AG08395 (cell line): ENCODE measurements at regions not wholly inside any gene's neighbourhood (a gene's known extent, or its start where the extent isn't known, plus 50 kb on each side); places are given as distances from the start of the nearest gene placed in this dataset.
"Not testable (repeated sequence)": the region's sequence is repeated elsewhere in the genome, so short reads cannot be mapped to it uniquely, and the experiment has no call there.

ENCODE experiments used
- DNase-seq: peaks from one replicate; pipeline ENCODE4 v3.0.0; 2012; ENCODE audit warnings: mixed read lengths, low spot score

DNA sequence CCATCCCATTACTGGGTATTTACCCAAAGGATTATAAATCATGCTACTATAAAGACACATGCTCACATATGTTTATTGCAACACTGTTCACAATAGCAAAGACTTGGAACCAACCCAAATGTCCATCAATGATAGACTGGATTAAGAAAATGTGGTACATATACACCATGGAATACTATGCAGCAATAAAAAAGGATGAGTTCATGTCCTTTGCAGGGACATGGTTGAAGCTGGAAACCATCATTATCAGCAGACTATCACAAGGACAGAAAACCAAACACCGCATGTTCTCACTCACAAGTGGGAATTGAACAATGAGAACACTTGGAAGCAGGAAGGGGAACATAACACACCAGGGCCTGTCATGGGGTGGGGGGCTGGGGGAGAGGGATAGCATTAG, 249.6 kb upstream of the RASGRP1 start:
- DNase-seq: not testable (repeated sequence)

DNA sequence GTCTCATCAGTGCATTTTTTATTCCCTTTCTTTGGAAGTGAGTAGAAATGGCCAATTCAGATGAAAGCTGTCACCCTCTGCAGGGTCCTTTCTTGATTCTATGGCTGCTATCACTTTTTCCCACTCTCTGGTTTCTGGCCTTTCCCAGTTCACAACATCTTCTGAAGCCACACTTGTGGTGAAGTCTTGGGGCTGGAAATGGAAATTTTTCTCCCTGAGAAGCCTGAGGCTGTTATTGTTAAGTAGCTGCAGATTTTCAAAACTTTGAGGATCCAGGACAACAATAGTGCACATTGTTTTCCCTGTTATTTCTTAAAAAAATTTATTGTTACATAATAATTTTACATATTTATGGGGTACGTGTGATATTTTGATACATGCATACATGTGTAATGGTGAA, 250.3 kb upstream of the RASGRP1 start:
- no peak for DNase-seq

DNA sequence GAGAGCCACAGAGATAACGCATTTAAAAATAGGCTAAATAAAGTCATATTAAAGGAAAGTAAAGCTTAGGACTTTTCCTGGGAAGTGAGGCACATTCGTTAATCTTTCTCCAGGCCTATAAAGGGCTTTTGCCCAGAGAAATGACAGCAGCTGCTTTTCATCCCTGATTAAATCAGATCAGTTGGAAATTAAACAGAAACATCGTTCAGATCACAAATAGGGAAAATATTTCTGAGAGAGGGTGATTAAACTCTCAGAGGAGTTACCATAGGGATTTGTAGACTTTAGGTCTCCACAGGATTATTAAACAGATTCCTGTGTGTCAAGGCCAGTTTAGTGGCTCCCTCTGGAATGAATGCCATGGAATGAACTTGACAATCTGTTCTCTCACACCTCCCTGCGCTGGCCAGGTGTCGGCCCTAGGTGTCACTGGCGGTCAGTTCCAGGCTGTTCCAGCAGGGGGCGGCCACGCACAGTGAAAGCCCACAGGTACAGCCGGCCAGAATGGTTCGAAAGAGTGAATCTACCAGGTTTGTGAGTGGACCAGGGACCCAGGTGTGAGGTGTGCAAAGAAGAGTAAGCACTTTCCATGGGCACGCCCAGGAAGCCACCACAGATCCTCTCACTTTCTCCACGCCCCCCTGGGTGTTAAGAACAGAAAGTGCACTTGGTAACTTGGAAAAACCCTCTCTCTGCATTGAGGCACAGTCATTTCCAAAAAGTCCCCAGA, 253.0 kb upstream of the RASGRP1 start:
- peak; percentile 70 for DNase-seq

DNA sequence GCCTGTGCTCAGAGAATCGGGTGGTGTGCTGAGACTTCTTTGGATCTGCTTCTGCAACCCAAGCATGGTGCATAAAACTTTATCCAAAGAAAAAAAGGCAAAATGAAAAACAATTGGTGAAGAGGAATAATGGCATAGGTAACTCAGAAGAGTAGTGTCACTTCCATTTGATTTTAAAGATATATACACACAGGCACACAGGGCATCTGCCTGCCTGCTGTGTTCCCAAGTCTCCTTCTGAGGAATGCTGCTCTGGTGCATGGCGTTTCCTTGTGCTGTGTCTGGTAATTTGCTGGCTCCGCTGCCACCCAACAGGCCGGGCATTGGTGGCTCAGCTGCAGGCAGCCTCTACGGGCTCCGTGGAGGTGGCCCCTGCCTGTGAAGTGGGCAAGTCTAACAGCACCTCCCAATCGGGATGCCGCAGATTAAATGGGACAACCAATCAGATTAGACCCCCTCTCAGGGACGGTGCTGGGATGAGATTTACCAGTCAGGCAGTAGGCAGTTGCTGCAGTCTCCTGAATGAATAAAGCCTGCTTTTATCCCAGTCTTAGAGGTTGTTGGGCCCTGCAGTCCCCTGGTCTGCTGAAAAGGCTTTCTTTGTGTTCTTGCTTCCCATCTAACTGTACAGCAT, 253.7 kb upstream of the RASGRP1 start:
- no peak for DNase-seq

DNA sequence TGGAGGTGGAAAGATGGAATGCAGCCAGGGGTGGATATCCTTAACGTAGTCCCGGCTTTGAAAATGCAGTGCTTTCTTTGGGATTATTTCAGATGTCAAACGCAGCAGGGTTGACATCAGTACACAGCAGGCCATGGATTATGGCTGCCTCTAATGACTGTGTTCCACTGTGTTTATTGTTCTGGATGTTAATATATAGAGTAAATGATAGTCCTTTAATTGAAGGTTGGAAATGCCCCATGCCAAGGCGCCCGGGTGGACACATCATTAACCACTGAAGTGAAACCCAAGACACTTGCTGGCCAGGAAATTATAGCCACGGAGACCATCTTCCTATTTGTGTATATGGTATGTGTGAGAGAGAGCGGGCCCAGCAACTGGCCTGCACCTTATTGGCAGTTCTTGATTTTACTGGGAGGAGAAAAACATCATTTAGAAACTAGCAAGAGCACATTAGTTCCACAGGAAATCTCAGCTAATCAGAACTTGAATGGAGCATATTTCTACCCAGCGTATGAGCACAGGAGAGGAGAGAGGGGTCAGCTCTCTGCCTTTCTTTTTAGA, 254.9 kb upstream of the RASGRP1 start:
- no peak for DNase-seq

DNA sequence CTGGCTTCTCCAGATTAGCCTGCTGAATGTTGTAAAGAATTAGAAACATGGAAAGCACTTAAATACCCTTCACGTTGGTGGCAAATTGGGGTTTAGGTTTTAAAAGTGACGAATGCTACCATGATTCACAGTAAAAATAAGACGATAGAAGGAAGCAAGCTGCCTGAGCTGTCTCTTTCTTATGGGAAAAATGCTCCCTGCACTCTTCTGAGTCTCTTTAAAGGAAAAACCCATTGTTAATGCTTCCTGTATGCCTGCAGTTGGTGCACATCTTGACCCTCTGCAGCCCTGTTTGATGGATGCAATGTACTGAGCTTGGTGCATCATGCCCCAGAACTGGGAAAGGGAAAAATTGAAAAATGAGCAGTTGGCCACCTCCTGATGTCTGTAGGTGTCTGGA, 258.6 kb upstream of the RASGRP1 start:
- no peak for DNase-seq

DNA sequence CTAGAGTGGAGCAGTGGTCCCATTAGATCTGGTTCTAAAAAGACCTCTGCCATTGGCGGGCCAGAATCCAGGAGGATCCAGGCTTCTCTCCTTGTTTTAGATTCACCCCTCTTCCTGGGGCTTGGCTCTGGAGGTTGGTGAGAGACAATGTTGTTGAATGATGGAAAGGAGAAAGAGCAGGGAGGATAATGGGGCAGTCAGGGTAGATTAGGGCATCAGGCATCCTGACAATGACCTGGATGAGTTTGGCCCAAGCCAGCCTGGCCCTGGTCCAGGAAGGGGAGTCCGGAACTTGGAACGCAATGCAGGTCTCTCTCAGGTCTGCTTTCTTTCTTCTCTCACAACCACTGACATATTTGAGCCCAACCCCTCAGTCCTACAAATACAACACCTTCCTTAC, 260.1 kb upstream of the RASGRP1 start:
- DNase-seq: no peak

DNA sequence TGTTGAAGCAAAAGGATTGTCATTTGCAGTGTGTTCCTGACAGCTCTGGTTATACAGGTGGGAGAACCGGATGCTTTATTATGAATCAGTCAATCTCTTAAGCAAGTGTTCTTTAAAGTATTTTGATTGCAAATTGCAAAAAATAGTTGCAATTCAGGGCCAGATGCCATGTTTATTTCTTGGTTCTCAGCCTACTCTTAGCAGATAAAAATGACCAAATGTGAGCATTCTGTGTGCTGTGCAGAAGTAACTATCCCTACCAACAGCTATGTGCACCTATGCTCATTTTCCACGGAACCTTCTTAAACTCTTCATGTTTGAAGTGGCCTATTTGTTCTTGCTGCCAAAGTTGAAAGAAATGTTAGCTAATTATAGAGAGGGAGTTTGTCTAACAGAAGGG, 262.3 kb upstream of the RASGRP1 start:
- no peak for DNase-seq

DNA sequence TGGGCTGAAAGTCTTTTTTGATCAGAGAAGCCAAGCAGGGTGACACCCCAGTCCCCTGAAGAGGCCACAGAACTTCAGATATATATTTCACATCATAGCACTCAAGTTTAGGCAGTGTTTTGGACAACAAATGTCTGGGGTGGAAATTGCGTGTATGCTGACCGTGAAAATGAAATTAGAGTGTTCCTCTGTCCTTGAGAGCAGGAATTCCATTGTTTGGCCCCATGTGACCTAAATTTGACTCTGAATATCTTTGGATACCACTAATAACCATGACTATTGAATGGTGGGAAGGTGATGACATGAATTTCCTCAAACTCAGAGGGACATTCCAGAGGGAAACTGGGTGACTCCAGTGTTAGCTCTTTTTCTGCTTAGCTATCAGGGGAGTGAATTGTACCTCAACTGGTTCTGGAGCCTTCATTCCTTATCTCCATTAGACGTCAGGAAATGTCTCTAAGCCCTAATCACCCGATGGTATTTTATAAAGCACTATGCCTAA, 263.5 kb upstream of the RASGRP1 start:
- DNase-seq: peak; percentile 44

DNA sequence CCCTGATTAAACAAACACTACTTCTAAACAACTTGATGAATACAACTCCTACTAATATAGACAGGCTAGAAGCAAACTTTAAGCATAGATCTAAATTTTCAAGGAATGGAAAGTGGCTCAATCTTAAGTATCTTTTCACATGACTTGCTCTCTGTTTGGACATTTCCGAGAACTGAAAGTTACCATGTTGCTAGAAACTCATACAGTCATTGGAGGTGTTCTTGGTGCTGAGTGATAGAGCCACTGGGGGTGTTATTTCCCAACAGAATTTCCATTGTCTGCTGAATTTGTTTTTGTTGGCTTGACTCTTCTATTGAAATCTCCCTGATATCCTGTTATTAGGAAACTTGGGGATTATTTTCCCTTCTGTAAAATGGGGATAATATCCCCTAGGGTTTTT, 264.5 kb upstream of the RASGRP1 start:
- DNase-seq: no peak

DNA sequence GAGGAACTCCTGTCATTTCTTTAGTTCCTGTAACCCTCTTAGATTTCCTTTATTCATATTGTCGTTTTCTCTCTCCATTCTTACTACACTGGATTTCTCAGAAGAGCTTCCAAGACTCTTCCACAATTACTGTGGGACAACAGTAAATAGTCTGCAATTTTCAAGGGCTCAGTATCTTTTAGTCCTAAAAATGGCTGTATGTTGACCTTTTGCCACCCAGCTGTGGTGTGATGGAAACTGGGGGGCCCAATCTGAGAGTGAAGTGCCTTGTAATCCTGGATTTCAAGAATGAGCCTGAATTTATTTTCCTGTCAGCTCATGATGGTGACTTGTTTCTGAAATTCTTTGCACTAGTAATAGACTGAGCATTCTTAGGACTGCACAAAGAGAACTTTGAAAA, 277.6 kb upstream of the RASGRP1 start:
- DNase-seq: no peak

DNA sequence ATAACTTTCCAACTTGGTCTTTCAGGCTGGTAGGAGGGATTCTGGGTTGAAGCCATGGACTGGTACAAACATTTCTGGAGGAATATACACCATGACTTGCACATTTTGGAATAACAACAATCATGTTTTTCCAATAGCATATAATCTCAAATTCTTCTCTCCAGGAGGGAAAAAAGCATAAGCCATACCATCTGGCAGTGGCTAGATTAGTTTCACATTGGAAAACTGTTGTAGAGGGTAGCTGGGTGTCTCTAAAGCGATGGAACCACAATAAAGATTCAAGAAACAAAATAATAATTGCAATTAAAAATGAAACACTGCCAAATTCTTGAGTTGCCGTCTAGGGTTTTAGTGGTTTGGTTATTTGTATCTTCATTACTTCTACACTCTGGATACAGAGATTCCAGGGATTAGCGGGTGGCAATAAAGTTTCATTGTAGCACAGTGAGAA, 278.5 kb upstream of the RASGRP1 start:
- peak; percentile 29 for DNase-seq

DNA sequence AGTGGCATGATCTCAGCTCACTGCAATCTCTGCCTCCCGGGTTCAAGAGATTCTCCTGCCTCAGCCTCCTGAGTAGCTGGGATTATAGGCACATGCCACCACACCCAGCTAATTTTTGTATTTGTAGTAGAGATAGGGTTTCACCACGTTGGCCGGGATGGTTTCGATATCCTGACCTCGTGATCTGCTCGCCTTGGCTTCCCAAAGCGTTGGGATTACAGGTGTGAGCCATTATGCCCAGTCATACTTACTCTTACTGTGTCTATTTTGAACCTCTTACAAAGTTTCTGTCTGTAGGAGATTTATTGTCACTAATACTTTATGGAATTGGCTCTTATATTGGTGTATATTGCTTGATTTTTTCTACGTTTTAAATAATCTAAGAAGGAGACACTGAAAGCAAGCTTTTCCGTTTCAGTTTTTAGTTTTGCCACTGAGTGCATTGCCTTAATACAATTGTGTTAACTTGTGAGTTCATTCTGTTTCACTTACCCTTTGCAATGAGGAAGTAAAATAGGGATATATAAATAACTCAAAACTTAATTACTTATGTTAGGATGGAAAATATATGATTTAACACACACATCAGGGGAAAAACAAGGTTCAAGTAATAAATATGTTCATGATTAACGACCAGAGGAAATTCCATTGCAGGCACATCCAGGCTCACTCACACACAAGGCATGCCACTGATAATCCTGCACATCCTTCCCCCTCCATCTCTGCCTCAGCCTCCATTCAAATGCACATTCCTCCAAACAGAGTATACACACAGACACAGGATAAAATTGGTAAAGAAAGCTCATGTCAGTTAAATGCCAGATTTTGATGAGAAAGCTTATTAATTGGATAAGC, 279.3 kb upstream of the RASGRP1 start:
- DNase-seq: peak; percentile 78

DNA sequence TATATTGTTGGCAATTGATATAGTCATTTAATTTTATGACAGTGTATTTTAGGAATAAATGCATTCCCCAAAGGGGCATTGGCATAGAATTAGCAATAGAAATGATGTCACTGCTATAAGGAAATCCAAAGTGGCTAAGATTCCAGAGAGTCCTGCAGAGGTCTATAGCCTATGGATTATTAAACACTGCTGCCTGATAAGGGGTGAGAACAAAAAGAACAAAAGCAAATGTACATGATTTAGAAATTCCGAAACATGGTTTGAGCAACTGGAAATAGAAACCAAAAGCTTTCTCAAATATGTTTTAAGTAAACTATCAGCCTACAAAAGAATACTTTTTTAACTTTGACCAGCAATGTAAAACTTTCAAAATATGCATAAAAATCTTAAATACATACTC, 280.1 kb upstream of the RASGRP1 start:
- no peak for DNase-seq

DNA sequence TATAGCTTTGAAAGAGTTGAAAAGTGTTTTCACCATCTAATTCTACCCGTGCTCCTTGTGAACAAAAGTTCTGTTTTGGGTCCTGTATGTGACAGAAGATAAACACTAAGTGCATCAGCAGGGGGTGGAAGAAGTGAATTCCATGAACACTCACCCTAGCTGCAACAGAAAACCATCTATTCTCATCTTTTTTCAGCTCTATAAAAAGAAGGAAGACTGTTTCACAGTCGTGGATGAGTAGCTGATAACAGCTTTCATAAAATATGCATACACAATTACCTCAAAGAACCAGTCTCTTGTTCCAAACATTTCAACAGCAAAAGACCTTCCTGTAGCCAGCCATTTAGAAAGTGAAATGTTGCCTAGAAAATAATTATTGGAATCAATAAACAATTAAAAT, 281.7 kb upstream of the RASGRP1 start:
- DNase-seq: no peak

DNA sequence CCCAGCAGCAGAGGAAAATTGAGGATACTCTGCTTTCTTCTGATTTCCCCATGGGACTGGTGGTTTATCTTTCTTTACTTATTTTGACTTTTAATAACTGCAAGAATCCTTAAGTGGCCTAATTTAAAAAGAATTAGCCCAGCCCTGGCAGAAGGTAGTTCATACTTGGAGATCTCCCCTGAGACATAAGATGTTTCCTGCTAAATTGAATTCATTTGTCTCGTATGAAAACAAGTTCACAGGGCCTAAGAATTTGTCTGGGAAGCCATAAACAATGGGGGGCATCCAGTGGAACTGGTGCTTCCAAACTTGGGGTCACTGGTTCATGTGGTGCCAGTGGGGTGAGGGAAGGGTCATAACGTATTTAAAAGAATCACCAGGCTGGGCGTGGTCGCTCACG, 283.1 kb upstream of the RASGRP1 start:
- no peak for DNase-seq

DNA sequence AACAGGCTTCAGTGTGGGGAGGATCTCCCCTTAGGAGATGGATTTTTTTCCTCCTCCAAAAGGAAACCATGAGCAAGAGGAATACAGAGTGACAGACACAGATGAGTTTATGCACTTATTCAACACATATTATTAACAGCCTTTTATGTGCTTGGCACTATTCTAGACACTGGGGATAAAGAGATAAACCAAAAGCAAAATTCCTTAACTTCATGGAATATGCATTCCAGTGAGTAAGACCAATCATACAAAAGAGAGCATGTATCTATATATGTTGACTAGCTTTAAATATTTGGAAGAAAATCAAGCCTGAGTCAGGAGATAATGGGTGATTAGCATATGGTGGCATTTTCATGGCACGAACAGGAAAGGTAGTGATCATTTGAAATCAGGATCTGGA, 284.4 kb upstream of the RASGRP1 start:
- DNase-seq: no peak

DNA sequence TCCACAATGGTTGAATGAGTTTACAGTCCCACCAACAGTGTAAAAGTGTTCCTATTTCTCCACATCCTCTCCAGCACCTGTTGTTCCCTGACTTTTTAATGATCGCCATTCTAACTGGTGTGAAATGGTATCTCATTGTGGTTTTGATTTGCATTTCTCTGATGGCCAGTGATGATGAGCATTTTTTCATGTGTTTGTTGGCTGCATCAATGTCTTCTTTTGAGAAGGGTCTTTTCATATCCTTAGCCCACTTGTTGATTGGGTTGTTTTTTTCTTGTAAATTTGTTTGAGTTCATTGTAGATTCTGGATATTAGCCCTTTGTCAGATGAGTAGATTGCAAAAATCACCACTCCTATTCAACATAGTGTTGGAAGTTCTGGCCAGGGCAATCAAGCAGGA, 287.6 kb upstream of the RASGRP1 start:
- not testable (repeated sequence) for DNase-seq

DNA sequence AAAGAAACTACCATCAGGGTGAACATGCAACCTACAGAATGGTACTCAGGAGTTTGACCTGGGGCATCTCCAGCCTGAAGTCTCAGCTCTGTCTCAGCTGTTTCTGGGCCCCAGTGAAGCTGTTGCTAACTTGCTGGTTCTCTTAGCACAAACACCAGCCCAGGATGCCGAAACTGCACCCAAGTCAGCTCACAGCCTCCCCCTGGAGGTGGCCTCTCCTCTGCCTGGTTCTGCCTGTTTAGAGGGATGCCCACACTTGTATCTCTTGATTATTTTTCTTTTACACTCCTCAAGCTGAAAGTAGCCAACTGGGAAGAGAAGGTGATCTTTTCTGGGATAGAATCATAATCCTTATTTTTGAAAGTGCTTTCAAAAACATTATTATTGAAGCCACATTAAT, 289.0 kb upstream of the RASGRP1 start:
- DNase-seq: peak; percentile 19

DNA sequence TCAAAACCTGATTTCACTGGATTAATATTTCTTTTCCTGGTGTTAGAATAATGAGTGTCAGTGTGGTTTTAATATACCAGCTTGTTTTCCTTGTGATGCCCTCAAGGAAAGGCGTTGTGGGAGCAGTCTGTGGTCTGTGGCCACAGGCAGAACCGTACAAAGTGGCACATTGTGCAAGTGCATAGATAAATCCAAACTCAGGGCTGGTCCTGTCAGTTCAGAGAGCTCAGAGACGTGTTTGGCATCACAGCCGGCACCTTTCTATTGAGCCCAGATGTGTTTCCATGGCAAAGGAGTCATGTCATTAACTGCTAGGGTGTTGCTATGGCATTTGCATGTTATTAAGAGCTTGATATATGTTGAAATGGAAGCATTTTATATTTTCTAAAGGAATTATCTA, 289.9 kb upstream of the RASGRP1 start:
- peak; percentile 46 for DNase-seq

DNA sequence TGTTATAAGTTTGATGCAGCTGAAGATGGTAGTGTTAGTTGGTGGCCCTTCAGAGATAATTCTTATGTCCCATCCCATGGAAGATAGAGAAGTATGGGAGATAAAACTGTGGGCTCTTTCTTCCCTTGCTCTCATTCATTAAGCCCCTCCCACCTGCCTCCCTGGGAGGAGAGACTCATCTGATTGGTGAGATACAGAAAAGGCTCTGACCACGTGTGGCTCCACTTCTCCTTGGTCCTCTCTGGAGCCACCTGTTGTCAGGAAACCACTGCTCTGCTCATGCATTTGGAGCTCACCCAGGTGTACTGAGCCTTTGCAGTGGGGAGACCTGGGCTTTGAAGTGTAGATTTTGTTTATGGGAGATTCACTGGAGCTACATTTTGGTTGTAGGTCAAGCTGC, 293.2 kb upstream of the RASGRP1 start:
- DNase-seq: no peak

DNA sequence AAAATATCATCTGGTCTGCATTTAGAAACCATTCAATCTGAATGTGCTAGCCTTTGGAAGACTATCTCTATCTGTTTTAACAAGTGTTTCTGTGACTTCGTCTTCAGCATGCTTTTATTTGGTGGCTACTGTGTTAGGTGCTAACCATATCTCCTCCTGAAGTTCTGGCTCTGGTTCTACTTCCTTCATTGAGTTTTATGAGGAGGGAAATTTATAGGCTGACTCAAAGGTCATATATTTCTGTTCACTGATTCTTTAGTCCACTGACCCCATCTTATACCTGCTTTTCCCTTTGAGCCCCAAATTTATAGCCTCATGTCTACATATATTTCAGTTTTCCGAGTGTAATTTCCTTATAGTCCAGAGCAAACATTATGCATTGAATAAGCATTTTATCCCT, 295.0 kb upstream of the RASGRP1 start:
- no peak for DNase-seq

DNA sequence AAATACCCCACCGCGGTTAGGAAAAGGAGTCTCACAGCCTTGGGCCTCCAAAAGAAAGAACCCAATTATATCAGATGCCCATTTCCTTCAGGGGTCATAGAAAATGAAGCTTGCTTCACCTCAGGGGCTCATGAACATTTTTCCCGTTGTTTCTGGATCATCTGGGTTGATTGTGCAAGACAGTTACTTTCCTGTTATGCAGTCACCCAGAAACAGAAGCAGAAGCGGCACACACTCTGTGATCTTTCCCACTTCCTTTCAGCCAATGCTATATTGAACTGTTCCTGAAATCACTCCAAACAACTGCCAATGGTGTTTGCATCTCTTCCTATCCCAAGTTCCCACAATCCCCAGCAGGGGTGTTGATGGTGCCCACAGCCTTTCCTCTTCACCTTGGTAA, 295.6 kb upstream of the RASGRP1 start:
- DNase-seq: no peak
